ENCODE measurements at regions not wholly inside any gene's neighbourhood (a gene's known extent, or its start where the extent isn't known, plus 50 kb on each side); places are given as distances from the start of the nearest gene placed in this dataset.

- no peak for TF ChIP-seq POLR2A (IDR thresholded peaks at IDR 0.05; ENCODE audit: low read depth, low read length)
- DNase-seq (ENCODE audit: insufficient read length, low spot score) (no peak), FAIRE-seq (no peak)
Measured at GRCh38 chr7:118452128-118452527, 227.6 kb downstream of the ANKRD7 start.

GRCh38 chr7:118467381-118467780 lies 242.9 kb downstream of the ANKRD7 start:
- DNase-seq (ENCODE audit: insufficient read length, low spot score) (no peak), FAIRE-seq (no peak)
- TF ChIP-seq POLR2A (IDR thresholded peaks at IDR 0.05; ENCODE audit: low read depth, low read length) = no peak

- FAIRE-seq = no peak
- no peak for TF ChIP-seq POLR2A (IDR thresholded peaks at IDR 0.05; ENCODE audit: low read depth, low read length)
- DNase-seq (ENCODE audit: insufficient read length, low spot score) = no peak
Measured at GRCh38 chr7:118472581-118472980, 248.1 kb downstream of the ANKRD7 start.

GRCh38 chr7:118473271-118473670 lies 248.8 kb downstream of the ANKRD7 start:
- DNase-seq (ENCODE audit: insufficient read length, low spot score) (no peak), FAIRE-seq (no peak)
- no peak for TF ChIP-seq POLR2A (IDR thresholded peaks at IDR 0.05; ENCODE audit: low read depth, low read length)

GRCh38 chr7:118476036-118476435 lies 251.5 kb downstream of the ANKRD7 start:
- FAIRE-seq (no peak), DNase-seq (ENCODE audit: insufficient read length, low spot score) (no peak)
- TF ChIP-seq POLR2A (IDR thresholded peaks at IDR 0.05; ENCODE audit: low read depth, low read length) = no peak

- TF ChIP-seq POLR2A (IDR thresholded peaks at IDR 0.05; ENCODE audit: low read depth, low read length) = no peak
- FAIRE-seq = no peak
- DNase-seq (ENCODE audit: insufficient read length, low spot score) = no peak
Measured at GRCh38 chr7:118477036-118477435, 252.5 kb downstream of the ANKRD7 start.

- no peak for TF ChIP-seq POLR2A (IDR thresholded peaks at IDR 0.05; ENCODE audit: low read depth, low read length)
- DNase-seq (ENCODE audit: insufficient read length, low spot score) (no peak), FAIRE-seq (no peak)
Measured at GRCh38 chr7:118478236-118478635, 253.7 kb downstream of the ANKRD7 start.

- no peak for FAIRE-seq
- no peak for TF ChIP-seq POLR2A (IDR thresholded peaks at IDR 0.05; ENCODE audit: low read depth, low read length)
- no peak for DNase-seq (ENCODE audit: insufficient read length, low spot score)
Measured at GRCh38 chr7:118478931-118479330, 254.4 kb downstream of the ANKRD7 start.

- no peak for TF ChIP-seq POLR2A (IDR thresholded peaks at IDR 0.05; ENCODE audit: low read depth, low read length)
- DNase-seq (ENCODE audit: insufficient read length, low spot score) (no peak), FAIRE-seq (no peak)
Measured at GRCh38 chr7:118492466-118492865, 268.0 kb downstream of the ANKRD7 start.

GRCh38 chr7:118496138-118496644 lies 271.7 kb downstream of the ANKRD7 start:
- FAIRE-seq = no peak
- no peak for DNase-seq (ENCODE audit: insufficient read length, low spot score)
- no peak for TF ChIP-seq POLR2A (IDR thresholded peaks at IDR 0.05; ENCODE audit: low read depth, low read length)

- FAIRE-seq = no peak
- no peak for TF ChIP-seq POLR2A (IDR thresholded peaks at IDR 0.05; ENCODE audit: low read depth, low read length)
- DNase-seq (ENCODE audit: insufficient read length, low spot score) = no peak
Measured at GRCh38 chr7:118502235-118502634, 277.7 kb downstream of the ANKRD7 start.

GRCh38 chr7:118511146-118511545 lies 286.6 kb downstream of the ANKRD7 start:
- no peak for TF ChIP-seq POLR2A (IDR thresholded peaks at IDR 0.05; ENCODE audit: low read depth, low read length)
- DNase-seq (ENCODE audit: insufficient read length, low spot score) = no peak
- peak; percentile 15 for FAIRE-seq

GRCh38 chr7:118517275-118517674 lies 292.8 kb downstream of the ANKRD7 start:
- TF ChIP-seq POLR2A (IDR thresholded peaks at IDR 0.05; ENCODE audit: low read depth, low read length) = no peak
- DNase-seq (ENCODE audit: insufficient read length, low spot score) (no peak), FAIRE-seq (peak; percentile 33)

- TF ChIP-seq POLR2A (IDR thresholded peaks at IDR 0.05; ENCODE audit: low read depth, low read length) = no peak
- FAIRE-seq = no peak
Measured at GRCh38 chr7:118525020-118525419, 300.5 kb downstream of the ANKRD7 start.

GRCh38 chr7:118531566-118531965 lies 307.1 kb downstream of the ANKRD7 start:
- no peak for DNase-seq (ENCODE audit: insufficient read length, low spot score)
- no peak for FAIRE-seq
- no peak for TF ChIP-seq POLR2A (IDR thresholded peaks at IDR 0.05; ENCODE audit: low read depth, low read length)

More at GRCh38 chr7:118525020-118525419, 300.5 kb downstream of the ANKRD7 start:
- no peak for DNase-seq (ENCODE audit: insufficient read length, low spot score)

GRCh38 chr7:118559207-118559606 lies 334.7 kb downstream of the ANKRD7 start:
- TF ChIP-seq POLR2A (IDR thresholded peaks at IDR 0.05; ENCODE audit: low read depth, low read length) = no peak
- FAIRE-seq (no peak), DNase-seq (ENCODE audit: insufficient read length, low spot score) (no peak)

Data from H54 (cell line).